Neural crest cell (in vitro differentiated cells): ENCODE measurements at regions not wholly inside any gene's neighbourhood (a gene's known extent, or its start where the extent isn't known, plus 50 kb on each side); places are given as distances from the start of the nearest gene placed in this dataset.

Experiments used
- DNase-seq: peaks from one replicate; pipeline ENCODE4 v3.0.0; 2021; ENCODE audit warnings: low read depth, mixed read lengths, low spot score
- H3K27ac Mint-ChIP-seq: one replicate; pipeline ENCODE4 v1.8.0; 2021; ENCODE audit warnings: mild to moderate bottlenecking, mixed read lengths; ENCODE audit not compliant: unreplicated experiment
- H3K27me3 Mint-ChIP-seq: 2 replicates; pipeline ENCODE4 v1.8.0; 2021; ENCODE audit warnings: low read depth, mild to moderate bottlenecking, mixed read lengths
- H3K36me3 Mint-ChIP-seq: 2 replicates; pipeline ENCODE4 v1.8.0; 2021; ENCODE audit warnings: low read depth, mild to moderate bottlenecking, mixed read lengths
- H3K4me1 Mint-ChIP-seq: 2 replicates; pipeline ENCODE4 v1.8.0; 2021; ENCODE audit warnings: mixed read lengths
- H3K4me3 Mint-ChIP-seq: one replicate; pipeline ENCODE4 v1.8.0; 2021; ENCODE audit warnings: mild to moderate bottlenecking, mixed read lengths
- H3K9me3 Mint-ChIP-seq: 2 replicates; pipeline ENCODE4 v1.8.0; 2021; ENCODE audit warnings: mixed read lengths
- TF ChIP-seq, protein P1 (sequence below): fragments of 200-600 bp; sonication (generic); conservative IDR thresholded peaks from 2 replicates; pipeline ENCODE4 v1.5.0; 2021; ENCODE audit warnings: antibody characterized with exemption, mild to moderate bottlenecking

DNA sequence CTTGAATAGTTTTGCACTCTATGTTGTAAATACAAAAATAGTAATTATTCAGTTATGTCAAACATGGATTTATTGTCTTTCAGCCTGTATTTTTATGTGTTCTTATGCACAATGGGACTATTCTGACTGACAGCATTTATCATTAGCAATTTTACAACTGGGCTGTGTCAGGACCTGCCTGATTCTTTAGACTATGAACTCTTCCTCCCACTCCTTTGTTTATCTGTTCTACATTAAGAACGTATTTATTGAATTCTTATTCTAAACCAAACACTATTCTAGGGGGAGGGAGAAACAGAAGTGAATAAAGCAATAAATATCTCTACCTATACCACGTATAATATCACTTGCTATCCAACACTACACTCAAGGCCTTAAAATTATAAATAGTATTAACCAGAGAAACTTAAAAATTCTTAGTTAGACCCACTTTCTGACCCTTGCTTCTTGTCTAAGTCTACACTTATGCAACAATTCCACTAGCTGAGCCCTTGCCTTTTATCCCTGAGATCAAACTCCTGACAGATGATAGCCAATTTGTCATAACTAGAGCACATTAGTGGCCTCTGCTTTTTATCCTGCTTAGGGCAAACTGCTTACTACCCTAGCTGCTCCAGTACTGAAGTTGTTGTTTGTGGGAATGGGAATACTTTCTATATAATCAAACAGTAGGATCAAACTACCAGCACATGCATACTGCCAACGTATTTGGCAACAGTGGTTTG lies 494.3 kb downstream of the BRINP3 start:
- Mint-ChIP-seq H3K4me1 (no peaks in the 10 kb centered on the region), H3K36me3 (peaks cover 6% of the 10 kb centered on the region), H3K9me3 (peaks cover 4% of the 10 kb centered on the region), H3K27ac (no peak overlapping the region), H3K4me3 (no peak overlapping the region), H3K27me3 (no peaks in the 10 kb centered on the region)
- DNase-seq = no peak
- TF ChIP-seq, protein P1, sequence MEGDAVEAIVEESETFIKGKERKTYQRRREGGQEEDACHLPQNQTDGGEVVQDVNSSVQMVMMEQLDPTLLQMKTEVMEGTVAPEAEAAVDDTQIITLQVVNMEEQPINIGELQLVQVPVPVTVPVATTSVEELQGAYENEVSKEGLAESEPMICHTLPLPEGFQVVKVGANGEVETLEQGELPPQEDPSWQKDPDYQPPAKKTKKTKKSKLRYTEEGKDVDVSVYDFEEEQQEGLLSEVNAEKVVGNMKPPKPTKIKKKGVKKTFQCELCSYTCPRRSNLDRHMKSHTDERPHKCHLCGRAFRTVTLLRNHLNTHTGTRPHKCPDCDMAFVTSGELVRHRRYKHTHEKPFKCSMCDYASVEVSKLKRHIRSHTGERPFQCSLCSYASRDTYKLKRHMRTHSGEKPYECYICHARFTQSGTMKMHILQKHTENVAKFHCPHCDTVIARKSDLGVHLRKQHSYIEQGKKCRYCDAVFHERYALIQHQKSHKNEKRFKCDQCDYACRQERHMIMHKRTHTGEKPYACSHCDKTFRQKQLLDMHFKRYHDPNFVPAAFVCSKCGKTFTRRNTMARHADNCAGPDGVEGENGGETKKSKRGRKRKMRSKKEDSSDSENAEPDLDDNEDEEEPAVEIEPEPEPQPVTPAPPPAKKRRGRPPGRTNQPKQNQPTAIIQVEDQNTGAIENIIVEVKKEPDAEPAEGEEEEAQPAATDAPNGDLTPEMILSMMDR = no peak

- peaks cover 6% of the 10 kb centered on the region for H3K9me3 Mint-ChIP-seq
- TF ChIP-seq, protein P1 = no peak
- H3K36me3 Mint-ChIP-seq = peaks cover 2% of the 10 kb centered on the region
- no peaks in the 10 kb centered on the region for H3K4me1 Mint-ChIP-seq
- H3K27me3 Mint-ChIP-seq = no peaks in the 10 kb centered on the region
- H3K4me3 Mint-ChIP-seq = no peak overlapping the region
- DNase-seq = no peak
- no peak overlapping the region for H3K27ac Mint-ChIP-seq
These were observed 491.1 kb downstream of the BRINP3 start for GRCh38 chr1:189986516-189986915.

DNA sequence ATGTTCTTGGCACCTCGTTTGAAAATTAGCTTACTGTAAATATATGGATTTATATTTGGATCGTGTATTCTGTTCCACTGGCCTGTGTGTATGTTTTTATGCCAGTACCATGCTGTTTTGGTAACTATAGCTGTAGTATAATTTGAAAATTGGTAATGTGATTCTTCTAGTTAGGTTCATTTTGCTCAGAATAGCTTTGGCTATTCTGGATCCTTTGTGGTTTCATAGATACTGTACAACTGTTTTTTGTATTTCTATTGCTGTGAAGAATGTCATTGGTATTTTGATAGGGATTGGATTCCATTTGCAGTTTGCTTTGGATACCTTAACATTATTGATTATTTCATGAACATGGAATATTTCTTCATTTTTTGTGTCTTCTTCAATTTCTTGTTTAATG lies 490.2 kb downstream of the BRINP3 start:
- no peaks in the 10 kb centered on the region for H3K4me1 Mint-ChIP-seq
- H3K27me3 Mint-ChIP-seq = no peaks in the 10 kb centered on the region
- TF ChIP-seq, protein P1 = no peak
- peaks cover 11% of the 10 kb centered on the region for H3K9me3 Mint-ChIP-seq
- H3K4me3 Mint-ChIP-seq = no peak overlapping the region
- no peak overlapping the region for H3K27ac Mint-ChIP-seq
- peaks cover 7% of the 10 kb centered on the region for H3K36me3 Mint-ChIP-seq
- no peak for DNase-seq

DNA sequence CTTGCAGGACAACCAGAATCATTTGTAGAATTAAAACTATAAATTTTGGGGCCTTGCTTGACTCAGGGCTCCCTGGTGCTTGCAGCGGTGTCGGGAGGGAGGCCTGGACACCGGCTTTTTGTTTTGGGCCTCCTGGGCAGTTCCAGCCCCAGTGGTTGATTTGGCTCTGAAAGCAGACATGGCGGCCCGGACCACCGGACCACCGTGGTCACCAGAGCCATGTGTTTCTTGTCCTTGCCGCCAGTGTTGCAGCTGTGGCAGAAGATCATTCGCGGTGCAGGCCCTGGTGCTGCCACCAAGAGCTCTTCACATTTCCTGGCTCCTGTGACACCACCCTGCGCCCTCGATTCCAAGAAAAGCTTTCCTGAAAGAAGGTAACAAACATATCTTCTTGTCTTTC lies 484.8 kb downstream of the BRINP3 start:
- Mint-ChIP-seq H3K27me3 (no peaks in the 10 kb centered on the region), H3K27ac (no peak overlapping the region), H3K9me3 (peaks cover 16% of the 10 kb centered on the region), H3K36me3 (peaks cover 10% of the 10 kb centered on the region), H3K4me1 (no peaks in the 10 kb centered on the region), H3K4me3 (no peak overlapping the region)
- no peak for DNase-seq
- TF ChIP-seq, protein P1 = no peak

- Mint-ChIP-seq H3K36me3 (no peaks in the 10 kb centered on the region), H3K9me3 (no peaks in the 10 kb centered on the region), H3K4me3 (no peak overlapping the region), H3K4me1 (no peaks in the 10 kb centered on the region), H3K27me3 (no peaks in the 10 kb centered on the region), H3K27ac (no peak overlapping the region)
- TF ChIP-seq, protein P1 = no peak
- no peak for DNase-seq
These were observed 477.2 kb downstream of the BRINP3 start for GRCh38 chr1:190000365-190000872.
